K562 (cell line): ENCODE measurements at regions not wholly inside any gene's neighbourhood (a gene's known extent, or its start where the extent isn't known, plus 50 kb on each side); places are given as distances from the start of the nearest gene placed in this dataset.

Source experiments
- BCL6 ChIP-seq: fragments of 250-450 bp; sonication (Bioruptor Pico); IDR thresholded peaks from 2 replicates; pipeline ENCODE4 v1.4.0; 2020
- CREB1 ChIP-seq, 2 experiments: sonication (generic) in 1 of 2; formaldehyde crosslinking in 1 of 2; IDR thresholded peaks; 2 replicates each; pipeline versions ENCODE4 v1.6.1 to v1.8.0; 2012 to 2022; ENCODE audit warnings: inconsistent platforms in 1 of 2, mild to moderate bottlenecking in 1 of 2, missing genetic modification reagents in 1 of 2, moderate library complexity in 1 of 2
- DEAF1 ChIP-seq: fragments of 450-650 bp; formaldehyde crosslinking; IDR thresholded peaks from 2 replicates; pipeline ENCODE4 v1.4.0; 2020; ENCODE audit warnings: mild to moderate bottlenecking, moderate library complexity
- EP300 ChIP-seq: IDR thresholded peaks from 2 replicates; pipeline ENCODE4 v1.6.1; 2012; ENCODE audit warnings: low read length, improper control_type of control experiment
- GATA2 ChIP-seq: sonication (generic); formaldehyde crosslinking; IDR thresholded peaks from 2 replicates; pipeline ENCODE4 v1.4.0; 2020; ENCODE audit warnings: mild to moderate bottlenecking, missing genetic modification reagents
- GTF3C2 ChIP-seq: IDR thresholded peaks from 3 replicates; pipeline ENCODE4 v1.6.1; 2011; ENCODE audit warnings: borderline replicate concordance, mild to moderate bottlenecking, moderate library complexity; ENCODE audit not compliant: insufficient read length; ENCODE audit errors: extremely low read depth
- HMG20B ChIP-seq: fragments of 250-450 bp; sonication (Bioruptor Pico); IDR thresholded peaks from 2 replicates; pipeline ENCODE4 v1.5.0; 2021; ENCODE audit warnings: mild to moderate bottlenecking
- HOMEZ ChIP-seq: fragments of 250-450 bp; sonication (Bioruptor Pico); IDR thresholded peaks from 2 replicates; pipeline ENCODE4 v1.4.0; 2020; ENCODE audit warnings: mild to moderate bottlenecking, moderate library complexity
- MCM3 ChIP-seq: fragments of 450-650 bp; IDR thresholded peaks from 2 replicates; pipeline ENCODE4 v1.6.1; 2016
- NR0B1 ChIP-seq: fragments of 450-650 bp; IDR thresholded peaks from one replicate; pipeline ENCODE4 v1.6.1; 2018; ENCODE audit warnings: mild to moderate bottlenecking, moderate library complexity; ENCODE audit not compliant: partially characterized antibody
- NR1H2 ChIP-seq: sonication (generic); formaldehyde crosslinking; IDR thresholded peaks from 2 replicates; pipeline ENCODE4 v1.4.0; 2020; ENCODE audit warnings: mild to moderate bottlenecking, missing genetic modification reagents
- RAD21 ChIP-seq, 2 experiments: fragments of 250-450 bp in 1 of 2; fragments of 450-650 bp in 1 of 2; sonication (Bioruptor Pico) in 1 of 2; formaldehyde crosslinking in 1 of 2; IDR thresholded peaks in 1 of 2; conservative IDR thresholded peaks in 1 of 2; 2 replicates each; pipeline versions ENCODE4 v1.4.0 to v1.8.0; 2020 to 2022; ENCODE audit warnings: mild to moderate bottlenecking in 2 of 2, moderate library complexity in 1 of 2
- RFX5 ChIP-seq: IDR thresholded peaks from 2 replicates; pipeline ENCODE4 v1.6.1; 2011; ENCODE audit warnings: low read depth, mild to moderate bottlenecking, improper control_type of control experiment, low read length
- RNF2 ChIP-seq: sonication (generic); IDR thresholded peaks from 2 replicates; pipeline ENCODE4 v1.6.1; 2016
- SIX5 ChIP-seq, 2 experiments: IDR thresholded peaks; 2 replicates each; pipeline ENCODE4 v1.6.1; 2011; ENCODE audit warnings: low read length in 2 of 2, borderline replicate concordance in 1 of 2, low read depth in 1 of 2, mild to moderate bottlenecking in 1 of 2, moderate library complexity in 1 of 2; ENCODE audit not compliant: insufficient read depth in 1 of 2
- SMARCE1 ChIP-seq: fragments of 450-650 bp; IDR thresholded peaks from 2 replicates; pipeline ENCODE4 v1.7.1; 2016; ENCODE audit warnings: mild to moderate bottlenecking
- XRCC3 ChIP-seq: fragments of 450-650 bp; IDR thresholded peaks from 2 replicates; pipeline ENCODE4 v1.6.1; 2017; ENCODE audit warnings: mild to moderate bottlenecking, moderate library complexity
- ZBTB8A ChIP-seq: fragments of 450-650 bp; IDR thresholded peaks from 2 replicates; pipeline ENCODE4 v1.6.1; 2018; ENCODE audit warnings: mild to moderate bottlenecking, moderate library complexity; ENCODE audit not compliant: partially characterized antibody
- ZNF124 ChIP-seq: sonication (generic); formaldehyde crosslinking; IDR thresholded peaks from 2 replicates; pipeline ENCODE4 v1.8.1; 2022; ENCODE audit warnings: missing genetic modification reagents
- ZNF175 ChIP-seq: fragments of 200-800 bp; sonication (Bioruptor generic); IDR thresholded peaks from 2 replicates; pipeline ENCODE4 v1.6.1; 2016; ENCODE audit warnings: low read depth, mild to moderate bottlenecking, missing genetic modification characterization, missing compliant biosample characterization
- ZNF79 ChIP-seq: fragments of 250-450 bp; sonication (Bioruptor Pico); IDR thresholded peaks from 2 replicates; pipeline ENCODE4 v1.4.0; 2020; ENCODE audit warnings: low read depth, mild to moderate bottlenecking, moderate library complexity
- TF ChIP-seq, protein P1 (sequence below): sonication (generic); formaldehyde crosslinking; IDR thresholded peaks from 2 replicates; pipeline ENCODE4 v1.9.0; 2022; ENCODE audit warnings: mild to moderate bottlenecking, missing genetic modification reagents

- TF ChIP-seq RFX5 = peak; percentile 58; the same call in 1 of the 2 replicates
- TF ChIP-seq NR0B1 = no peak
- TF ChIP-seq, protein P1, sequence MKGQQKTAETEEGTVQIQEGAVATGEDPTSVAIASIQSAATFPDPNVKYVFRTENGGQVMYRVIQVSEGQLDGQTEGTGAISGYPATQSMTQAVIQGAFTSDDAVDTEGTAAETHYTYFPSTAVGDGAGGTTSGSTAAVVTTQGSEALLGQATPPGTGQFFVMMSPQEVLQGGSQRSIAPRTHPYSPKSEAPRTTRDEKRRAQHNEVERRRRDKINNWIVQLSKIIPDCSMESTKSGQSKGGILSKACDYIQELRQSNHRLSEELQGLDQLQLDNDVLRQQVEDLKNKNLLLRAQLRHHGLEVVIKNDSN = no peak
- TF ChIP-seq MCM3 = no peak
- no peak for TF ChIP-seq HMG20B (CRISPR knock-in tag)
- no peak for TF ChIP-seq ZNF175 (CRISPR knock-in tag)
- peak; percentile 98 for TF ChIP-seq GTF3C2
- TF ChIP-seq EP300 = peak; percentile 18; the same call in 1 of the 2 replicates
- TF ChIP-seq RNF2 = no peak
- peak; percentile 56 for TF ChIP-seq ZBTB8A
- no peak for TF ChIP-seq SIX5 (IDR thresholded peaks at IDR 0.05; ENCODE audit: borderline replicate concordance in 1 of 2, insufficient read depth in 1 of 2, low read depth in 1 of 2, low read length in 2 of 2)
- no peak for TF ChIP-seq ZNF79 (CRISPR knock-in tag)
- peak in 1 of 2 experiments; percentile 31; a peak in 2 of 4 replicates for TF ChIP-seq RAD21 (CRISPR knock-in tag; conservative IDR thresholded peaks at IDR 0.05 in 1 of 2, IDR thresholded peaks at IDR 0.05 in 1 of 2)
- TF ChIP-seq DEAF1 = 0 out of 2 replicates have a peak, but pooled peaks have one; percentile 0
- no peak for TF ChIP-seq HOMEZ (CRISPR knock-in tag)
- TF ChIP-seq CREB1 (IDR thresholded peaks at IDR 0.05) = no peak
- TF ChIP-seq CREB1 (CRISPR knock-in tag; IDR thresholded peaks at IDR 0.05) = no peak
- no peak for TF ChIP-seq XRCC3
- TF ChIP-seq NR1H2 = 0 out of 2 replicates have a peak, but pooled peaks have one; percentile 53
- TF ChIP-seq GATA2 (CRISPR knock-in tag) = 0 out of 2 replicates have a peak, but pooled peaks have one; percentile 21
- TF ChIP-seq SMARCE1 = 0 out of 2 replicates have a peak, but pooled peaks have one; percentile 11
- no peak for TF ChIP-seq BCL6 (CRISPR knock-in tag)
- TF ChIP-seq ZNF124 (CRISPR knock-in tag) = no peak
Observed at GRCh38 chr6:26311012-26311384, 54.0 kb upstream of the BTN3A2 start (continued).
